GM18873 (cell line): ENCODE measurements at regions not wholly inside any gene's neighbourhood (a gene's known extent, or its start where the extent isn't known, plus 50 kb on each side); places are given as distances from the start of the nearest gene placed in this dataset.
"Not testable (repeated sequence)": the region's sequence is repeated elsewhere in the genome, so short reads cannot be mapped to it uniquely, and the experiment has no call there.

Experiments
- ATAC-seq: cut with Tn5 transposase; IDR thresholded peaks from one replicate; pipeline ENCODE4 v1.9.1; 2021; ENCODE audit warnings: mild to moderate bottlenecking, moderate library complexity, moderate number of reproducible peaks; ENCODE audit not compliant: unreplicated experiment, low FRiP score

DNA sequence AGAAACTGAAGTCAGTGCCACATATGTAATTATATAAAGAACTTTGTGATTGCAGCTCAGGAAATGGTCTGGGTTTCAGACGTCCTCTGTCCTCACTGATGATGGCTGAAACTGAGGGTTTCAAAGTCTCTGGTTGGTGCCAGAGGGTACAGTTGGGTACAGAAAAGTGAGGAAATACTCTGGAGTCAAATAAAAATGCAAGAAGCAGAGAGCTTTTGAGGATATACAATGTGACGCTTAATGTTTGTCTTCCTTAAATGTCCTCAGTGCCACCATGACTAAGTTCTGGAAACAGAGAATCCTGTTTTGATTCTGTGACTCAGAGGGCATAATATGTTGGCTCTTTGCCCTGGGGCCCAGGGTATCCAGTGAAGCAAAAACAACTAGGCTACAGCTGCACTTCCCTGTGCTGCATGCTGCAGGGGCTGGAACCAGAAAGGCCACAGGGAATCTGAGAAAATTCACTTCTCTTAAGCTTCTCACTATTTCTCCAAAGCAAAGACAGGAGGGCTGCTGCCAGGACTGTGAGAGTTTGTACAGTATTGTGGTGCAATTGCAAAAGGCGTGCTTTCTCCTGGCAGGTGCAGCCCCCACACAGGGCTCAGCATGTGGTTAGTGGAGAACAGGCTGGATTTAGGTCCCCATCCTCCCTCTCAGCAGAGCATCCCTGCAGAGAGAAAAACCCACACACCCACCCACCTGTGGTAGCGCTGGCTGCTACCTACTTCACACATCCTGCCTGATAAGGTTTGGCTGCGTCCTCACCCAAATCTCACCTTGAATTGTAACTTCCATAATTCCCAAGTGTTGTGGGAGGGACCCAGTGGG, 169.5 kb upstream of the SVIL start:
- no peak for ATAC-seq

DNA sequence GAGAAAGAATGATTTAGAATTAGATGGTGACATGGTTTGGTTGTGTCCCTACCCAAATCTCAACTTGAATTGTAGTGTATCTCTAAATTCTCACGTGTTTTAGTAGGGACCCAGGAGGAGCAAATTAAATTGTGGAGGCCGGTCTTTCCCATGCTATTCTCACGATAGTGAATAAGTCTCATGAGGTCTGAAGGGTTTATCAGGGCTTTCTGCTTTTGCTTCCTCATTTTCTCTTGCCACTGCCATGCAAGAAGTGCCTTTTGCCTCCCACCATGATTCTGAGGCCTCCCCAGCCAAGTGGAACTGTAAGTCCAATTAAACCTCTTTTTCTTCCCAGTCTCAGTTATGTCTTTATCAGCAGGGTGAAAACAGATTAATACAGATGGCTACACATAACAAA, 167.4 kb upstream of the SVIL start:
- no peak for ATAC-seq

DNA sequence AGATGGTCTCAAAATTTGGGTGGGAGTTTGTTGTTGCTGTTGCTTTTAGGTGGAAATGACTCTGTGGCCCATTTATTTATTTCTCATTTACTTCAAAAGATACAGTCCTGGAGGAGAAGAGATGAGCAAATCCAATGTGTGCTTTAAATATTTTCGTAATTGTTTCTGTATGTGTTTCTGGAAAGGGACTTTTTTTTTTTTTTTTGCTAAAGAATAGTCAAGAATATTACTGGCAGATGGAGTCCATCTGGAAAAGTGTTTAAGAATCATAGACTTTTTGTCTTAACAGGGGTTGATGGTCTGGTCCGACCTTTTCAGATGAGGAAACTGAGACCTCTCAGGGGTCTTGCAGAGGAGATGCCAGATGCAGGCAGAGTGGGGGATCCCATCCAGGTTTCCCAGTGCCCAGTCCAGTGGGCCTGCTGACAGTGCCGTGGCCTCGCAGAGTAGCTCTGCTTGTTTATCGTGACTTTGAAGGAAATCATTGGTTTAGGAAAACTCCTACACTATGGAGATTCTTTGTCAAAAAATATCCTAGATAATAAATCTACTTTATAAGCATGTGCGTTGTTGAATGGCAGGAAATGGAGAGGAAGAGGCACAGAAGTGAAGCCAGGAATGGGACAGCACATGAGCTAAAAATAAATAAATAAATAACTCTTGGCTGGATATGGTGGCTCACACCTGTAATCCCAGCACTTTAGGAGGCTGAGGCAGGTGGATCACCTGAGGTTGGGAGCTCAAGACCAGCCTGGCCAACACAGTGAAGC, 164.3 kb upstream of the SVIL start:
- ATAC-seq = no peak

DNA sequence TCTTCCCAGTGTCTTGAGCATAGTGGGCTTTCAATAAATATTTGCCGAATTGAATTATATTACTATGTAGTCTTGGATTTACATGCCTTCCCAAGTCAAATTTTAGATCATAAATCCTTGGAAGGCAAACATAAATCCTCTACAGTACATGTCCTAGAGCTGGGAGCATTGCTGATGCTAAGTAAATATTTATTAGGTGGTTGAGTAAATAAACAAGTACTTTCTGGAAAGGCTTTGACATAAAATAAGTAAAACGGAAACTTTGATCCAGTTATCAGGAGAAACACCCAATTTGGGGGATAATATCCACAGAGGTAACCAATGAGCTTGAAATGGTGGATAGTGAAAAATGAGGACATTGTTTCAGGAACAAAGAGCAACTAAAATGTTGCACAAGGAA, 162.8 kb upstream of the SVIL start:
- no peak for ATAC-seq

DNA sequence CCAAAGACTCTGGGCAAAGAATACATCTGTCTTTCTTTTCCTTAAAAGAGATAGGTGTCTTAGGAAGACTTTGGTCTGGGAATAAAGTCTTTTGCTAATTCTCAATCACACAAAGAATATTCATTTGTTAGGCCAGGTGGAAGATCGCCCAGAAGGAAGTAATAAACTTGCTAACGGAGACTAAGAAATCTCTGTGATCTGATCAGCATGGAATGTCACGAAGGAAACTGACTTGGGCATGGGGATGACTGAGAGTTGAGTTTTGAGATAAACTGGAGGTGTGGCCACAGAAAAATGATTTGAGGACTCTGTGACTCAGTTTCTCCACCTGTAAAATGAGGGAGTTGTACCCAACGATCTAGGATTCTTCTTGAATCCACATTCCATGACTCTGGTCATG, 161.1 kb upstream of the SVIL start:
- ATAC-seq = no peak

DNA sequence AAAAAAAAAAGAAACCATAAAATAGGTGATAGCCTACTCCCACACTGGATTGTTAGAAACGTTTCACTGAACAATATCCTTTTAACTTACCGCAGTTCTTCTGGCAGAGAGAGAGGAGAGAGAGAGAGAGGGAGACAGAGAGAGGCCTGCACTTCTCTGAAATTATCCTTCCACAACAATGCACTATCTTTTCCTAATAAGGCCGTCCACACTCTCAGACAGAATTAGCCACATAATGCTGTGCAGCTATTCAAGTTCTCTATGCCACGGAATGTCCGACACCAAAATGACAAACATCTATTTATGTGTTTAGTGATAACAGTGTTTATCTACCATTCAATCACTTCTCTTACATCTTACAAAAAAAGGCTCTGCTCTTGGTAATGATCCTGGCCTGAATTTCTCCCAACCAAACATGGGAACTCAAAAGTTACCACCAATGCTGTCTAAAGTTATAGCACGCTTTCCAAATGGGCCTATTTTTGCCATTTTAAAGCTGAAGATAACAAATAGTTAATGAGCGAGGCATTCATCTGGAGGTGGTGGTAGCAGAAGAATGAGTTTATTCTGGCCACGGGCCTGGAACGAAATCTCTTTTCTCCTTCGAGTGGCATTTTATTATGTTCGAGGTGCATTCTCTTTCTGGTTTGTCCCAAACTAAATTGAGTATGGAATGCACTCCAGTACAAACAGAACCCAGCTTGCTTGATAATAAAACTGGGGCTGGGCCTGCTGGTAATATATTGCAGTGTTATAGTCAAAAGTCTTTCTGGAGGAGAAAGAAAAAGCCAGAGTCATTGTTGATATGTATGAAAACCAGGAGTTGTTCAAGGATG, 160.2 kb upstream of the SVIL start:
- ATAC-seq = no peak

DNA sequence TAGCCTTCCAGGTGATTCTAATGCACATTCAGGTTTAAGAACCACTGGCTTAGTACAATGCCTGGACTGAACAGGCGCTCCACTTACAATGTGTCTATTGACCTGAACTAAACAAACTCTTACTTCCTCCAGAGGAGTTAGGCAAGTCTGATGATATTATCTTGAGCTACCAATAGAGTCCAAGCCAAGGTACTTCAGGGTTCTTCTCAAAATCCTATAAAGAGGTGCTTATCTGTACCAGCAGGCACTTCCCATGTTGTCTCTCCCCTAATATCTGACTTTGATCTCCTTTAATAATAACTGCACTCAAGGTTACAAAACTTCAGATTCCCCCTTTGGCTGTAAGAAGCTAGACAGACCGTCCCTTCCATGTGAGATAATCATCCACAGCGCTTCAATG, 157.0 kb upstream of the SVIL start:
- ATAC-seq = no peak

DNA sequence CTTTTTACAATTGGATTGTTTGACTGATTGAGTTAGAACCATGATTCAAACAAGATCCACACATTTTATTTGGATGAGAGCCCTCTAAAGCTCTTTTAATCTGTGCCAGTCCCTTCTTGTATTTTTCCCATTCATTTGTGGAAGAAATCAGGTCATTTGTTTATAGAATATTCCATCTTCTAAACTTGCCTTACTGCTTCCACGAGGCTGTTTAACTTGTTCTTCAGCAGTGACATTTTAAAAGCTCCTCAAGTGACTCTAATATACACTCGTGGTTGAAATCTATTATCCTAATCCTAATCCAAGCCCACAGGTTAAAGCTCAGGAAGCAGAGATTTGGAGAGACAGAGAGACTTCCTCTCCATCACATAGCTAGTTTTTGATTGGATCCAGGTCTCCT, 155.4 kb upstream of the SVIL start:
- ATAC-seq = no peak

DNA sequence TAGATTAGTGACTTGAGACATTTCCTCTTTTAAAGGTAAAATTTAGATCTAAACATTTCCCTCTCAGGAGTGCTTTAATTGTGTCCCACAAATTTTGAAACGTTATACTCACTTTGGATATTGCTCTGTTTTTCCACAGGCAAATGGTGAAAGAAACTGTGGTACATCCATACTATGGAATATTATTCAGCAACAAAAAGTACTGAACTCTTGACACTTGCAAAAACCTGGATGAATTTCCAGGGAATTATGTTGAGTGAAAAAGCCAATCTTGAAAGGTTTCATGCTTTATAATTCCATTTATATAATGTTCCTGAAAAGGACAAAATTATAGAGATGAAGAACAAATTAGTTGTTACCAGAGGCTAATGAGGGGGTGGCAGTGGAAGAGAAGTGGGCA, 153.3 kb upstream of the SVIL start:
- no peak for ATAC-seq

DNA sequence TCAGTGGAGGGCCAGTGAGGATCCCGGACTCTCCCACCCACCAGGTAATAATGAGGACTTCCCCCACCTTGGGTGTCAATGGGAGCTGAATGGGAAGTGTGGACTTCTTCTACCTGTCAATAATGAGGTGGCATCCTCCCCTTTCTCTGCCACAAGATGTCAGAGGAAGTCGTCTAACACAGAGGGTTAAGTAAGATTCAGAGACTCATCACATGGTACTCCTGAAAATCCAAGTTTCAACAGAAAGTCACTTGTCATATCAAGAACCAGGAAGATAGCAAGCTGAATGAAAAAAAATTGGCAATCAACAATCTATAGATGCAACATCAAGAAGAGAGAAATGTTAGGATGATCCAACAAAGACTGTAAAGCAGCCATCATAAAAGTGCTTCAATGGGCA, 150.9 kb upstream of the SVIL start:
- ATAC-seq = no peak

DNA sequence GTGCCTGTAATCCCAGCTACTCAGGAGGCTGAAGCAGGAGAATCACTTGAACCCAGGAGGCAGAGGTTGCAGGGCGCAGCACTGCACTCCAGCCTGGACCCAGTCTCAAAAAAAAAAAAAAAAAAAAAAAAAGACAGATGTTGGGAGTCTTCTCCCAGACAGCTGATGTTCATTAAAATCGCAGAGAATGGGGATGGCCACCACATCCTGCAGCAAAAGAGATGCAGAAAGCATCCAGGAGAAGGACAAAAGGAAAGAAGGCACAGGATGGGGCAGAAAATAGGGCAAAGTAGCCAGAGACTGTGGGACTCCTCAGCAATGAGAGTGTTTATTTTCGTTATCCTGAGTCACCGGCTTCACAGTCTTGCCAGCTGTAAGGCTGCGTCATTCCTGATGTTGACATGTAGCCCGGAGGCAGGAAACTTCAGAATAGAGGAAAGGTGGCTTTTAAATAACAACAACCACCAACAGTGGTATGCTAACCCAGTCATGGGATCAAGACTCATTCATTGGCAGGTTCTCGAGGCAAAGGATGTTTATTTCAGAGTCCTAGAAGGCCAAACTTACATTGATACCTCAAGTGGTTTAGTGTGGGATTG, 149.5 kb upstream of the SVIL start:
- no peak for ATAC-seq

DNA sequence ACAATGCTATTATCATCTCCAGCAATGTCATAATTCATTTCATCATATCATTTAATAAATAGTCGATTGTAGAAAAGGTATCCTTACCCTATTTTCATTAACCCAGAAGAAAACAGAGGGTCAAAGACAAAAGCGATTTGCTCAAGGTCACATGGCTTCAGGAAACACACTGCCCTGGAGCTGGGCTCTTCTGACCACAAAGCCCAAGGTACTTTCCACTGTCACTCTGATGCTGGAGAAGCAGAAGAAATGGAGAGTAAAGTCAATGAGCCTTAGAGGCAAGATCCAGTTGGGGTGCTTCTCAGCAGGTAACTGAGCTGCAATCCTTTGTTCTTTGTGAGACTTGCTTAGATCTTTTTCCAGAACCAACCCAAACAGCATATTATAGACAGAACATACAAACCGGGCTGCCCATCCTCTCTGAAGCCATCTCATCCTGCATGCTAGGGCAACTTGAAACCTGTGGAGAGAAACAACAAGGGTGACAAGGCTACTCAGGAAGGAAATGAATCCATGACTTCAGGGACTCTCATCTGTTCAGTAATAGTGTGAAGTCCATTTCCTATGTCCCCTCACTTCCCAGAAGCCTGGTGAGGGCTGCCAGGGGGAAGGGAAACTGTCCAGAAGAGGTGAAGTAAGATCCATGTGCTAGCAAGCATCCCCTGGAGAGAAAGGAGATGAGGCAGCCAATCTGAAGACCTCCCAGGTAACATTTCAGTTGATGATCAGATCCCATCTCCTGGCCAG, 148.6 kb upstream of the SVIL start:
- no peak for ATAC-seq

DNA sequence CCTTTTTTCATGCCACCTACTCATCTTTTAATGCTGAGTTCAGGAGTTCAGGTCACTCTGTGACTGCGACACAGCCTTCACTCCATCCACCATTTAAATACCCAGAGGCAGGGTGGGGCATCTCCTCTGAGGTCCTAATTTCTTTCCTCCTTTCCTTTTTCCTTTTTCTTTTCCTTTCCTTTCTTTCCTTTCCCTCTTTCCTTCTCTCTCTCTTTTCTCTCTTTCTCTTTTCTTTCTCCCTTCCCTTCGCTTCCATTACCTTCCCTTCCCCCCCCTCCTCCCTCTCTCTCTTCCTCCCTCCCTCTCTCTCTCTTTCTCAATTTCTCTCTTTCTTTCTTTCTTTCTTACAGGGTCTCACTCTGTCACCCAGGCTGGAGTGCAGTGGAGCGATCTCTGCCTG, 145.9 kb upstream of the SVIL start:
- ATAC-seq = no peak

DNA sequence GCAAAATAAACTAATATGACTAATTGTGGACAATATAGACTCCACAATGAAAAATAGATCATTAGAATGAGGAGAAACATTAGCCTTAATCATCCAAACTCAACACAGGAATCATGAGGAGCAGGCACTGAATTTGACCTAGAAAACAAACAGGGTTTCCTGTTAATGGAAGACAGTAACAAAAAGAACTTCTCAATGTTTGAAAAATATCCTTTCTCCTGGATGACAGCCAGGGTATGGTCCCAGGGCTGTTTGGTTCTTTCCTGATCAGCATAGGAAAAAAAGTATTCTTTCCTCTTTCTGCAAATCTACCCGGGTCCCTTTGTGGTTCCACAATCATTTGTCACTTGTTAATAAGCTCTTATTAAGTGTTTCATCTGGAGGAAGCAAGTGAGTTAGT, 145.3 kb upstream of the SVIL start:
- no peak for ATAC-seq

DNA sequence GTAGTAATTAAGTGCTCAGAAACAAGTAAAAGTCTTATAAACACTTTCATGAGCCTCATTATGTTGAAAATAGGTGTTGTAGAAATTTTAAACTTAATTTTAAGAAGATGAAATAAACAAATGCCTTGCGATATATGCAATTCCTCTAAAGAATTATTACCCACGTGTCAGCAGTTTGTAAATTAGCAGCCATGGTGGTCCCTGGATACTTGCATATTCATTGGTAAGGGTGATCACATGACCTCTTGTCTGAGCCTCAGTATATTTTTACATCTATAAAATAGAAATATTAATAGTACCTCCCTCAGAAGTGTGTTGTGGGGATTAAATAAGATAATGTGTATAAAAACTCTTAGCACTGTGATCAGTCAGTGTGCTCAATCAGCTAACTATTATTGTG, 141.5 kb upstream of the SVIL start:
- no peak for ATAC-seq

DNA sequence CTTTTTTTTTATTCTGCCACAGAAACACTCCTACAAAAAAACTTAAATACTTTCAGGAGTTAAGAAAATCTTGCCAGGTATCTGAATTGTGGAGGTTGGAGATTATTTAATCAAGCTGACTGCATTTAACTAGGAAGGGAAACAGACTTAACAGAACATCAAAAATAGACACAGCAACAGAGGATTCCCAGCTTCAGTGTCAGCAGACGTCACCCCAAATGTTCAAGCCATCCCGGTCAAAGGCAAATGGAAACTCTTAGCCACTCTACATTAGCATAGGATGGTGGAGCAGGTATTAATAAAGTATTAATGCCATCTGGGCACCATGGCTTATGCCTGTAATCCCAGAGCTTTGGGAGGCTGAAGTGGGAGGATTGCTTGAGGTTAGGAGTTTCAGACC, 139.7 kb upstream of the SVIL start:
- no peak for ATAC-seq

DNA sequence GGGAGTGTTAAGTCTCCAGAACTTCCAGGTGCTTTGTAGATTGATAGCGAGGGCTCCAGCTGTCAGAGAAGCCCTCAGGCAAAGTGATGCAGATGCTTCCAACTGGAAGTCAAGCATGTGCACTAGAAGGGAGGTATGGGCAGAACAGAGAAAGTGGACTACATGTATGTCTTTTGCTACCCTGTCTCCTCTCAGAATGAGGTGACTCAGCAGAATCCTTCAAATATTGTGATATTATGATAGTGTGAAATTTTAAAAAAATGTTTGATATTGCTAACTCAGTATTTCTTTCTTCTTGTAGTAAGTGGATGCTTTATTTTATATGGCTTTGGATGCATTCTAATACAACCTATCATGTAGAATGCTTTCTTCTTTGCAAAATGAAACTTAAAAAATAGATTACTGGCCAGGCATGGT, 138.9 kb upstream of the SVIL start:
- ATAC-seq = no peak

DNA sequence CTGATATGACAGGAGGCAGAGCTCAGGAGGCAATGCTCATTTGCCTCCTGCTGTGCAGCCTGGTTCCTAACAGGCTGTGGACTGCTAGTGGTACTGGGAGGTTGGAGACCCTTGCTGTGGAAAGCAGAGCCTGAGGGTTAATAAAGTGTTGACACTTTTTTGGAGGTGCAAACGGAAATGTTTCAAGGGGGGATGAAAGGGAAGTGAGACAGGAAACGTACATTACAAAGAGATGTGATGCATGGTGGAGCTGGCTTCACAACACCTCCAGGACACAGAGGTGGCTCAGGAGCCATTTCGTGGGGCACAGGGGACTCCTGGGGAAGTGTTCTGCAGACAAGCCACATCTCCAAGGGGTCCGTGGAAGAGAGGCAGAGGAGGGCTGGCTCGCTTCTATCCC, 137.6 kb upstream of the SVIL start:
- ATAC-seq = no peak

DNA sequence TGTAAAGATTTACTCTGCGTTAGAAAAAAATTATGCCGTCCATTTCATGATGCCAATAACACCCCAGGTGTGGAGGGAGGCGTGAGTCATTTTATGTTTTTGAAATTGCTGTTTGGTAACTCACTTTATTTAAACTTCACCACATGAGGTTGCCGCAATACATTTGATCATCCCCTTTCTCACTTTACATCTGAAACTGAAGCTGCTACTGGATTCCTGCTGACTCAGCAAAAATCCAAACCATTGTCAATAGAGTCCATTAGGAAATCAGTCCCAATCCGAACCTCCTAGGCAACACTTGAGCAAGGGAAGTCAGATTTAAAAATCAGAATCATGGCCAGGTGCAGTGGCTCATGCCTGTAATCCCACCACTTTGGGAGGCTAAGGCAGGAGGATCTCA, 136.6 kb upstream of the SVIL start:
- no peak for ATAC-seq

DNA sequence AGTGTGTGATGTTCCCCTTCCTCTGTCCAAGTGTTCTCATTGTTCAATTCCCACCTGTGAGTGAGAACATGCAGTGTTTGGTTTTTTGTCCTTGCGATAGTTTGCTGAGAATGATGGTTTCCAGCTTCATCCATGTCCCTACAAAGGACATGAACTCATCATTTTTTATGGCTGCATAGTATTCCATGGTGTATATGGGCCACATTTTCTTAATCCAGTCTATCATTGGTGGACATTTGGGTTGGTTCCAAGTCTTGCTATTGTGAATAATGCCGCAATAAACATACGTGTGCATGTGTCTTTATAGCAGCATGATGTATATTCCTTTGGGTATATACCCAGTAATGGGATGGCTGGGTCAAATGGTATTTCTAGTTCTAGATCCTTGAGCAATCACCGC, 134.5 kb upstream of the SVIL start:
- not testable (repeated sequence) for ATAC-seq
